HCT116 (cell line): ENCODE measurements at regions not wholly inside any gene's neighbourhood (a gene's known extent, or its start where the extent isn't known, plus 50 kb on each side); places are given as distances from the start of the nearest gene placed in this dataset.
"Not testable (repeated sequence)": the region's sequence is repeated elsewhere in the genome, so short reads cannot be mapped to it uniquely, and the experiment has no call there.

Experiments used
- ATAC-seq: fragments of 200-7000 bp; cut with Tn5 transposase; 2 replicates; pipeline ENCODE4 v1.9.1; 2020; ENCODE audit warnings: mild to moderate bottlenecking, moderate library complexity
- BruUV-seq: library from RNA; stranded (reverse); fragments of 400-500 nt; replicated peaks from 2 replicates; lab custom pipeline; 2021; lab: Mats Ljungman, UMichigan
- CTCF ChIA-PET: fragments of 300-600 bp; sonication (Branson Sonifier 250); formaldehyde crosslinking; loops from one replicate; lab custom pipeline; 2021; ENCODE audit warnings: antibody characterized with exemption; lab: Charles Lee
- POLR2A ChIA-PET: fragments of 300-600, 350-600 bp; sonication (Branson Sonifier 250); formaldehyde crosslinking; loops from one replicate; lab custom pipeline; 2021; ENCODE audit warnings: antibody characterized with exemption; lab: Charles Lee
- RAD21 ChIA-PET, 2 experiments: fragments of 300-600 bp; sonication (Branson Sonifier 250); formaldehyde crosslinking; loops; one replicate each; lab custom pipeline; 2023; ENCODE audit warnings: low total read pairs in 2 of 2; ENCODE audit not compliant: uncharacterized antibody in 2 of 2, unreplicated experiment in 2 of 2, low non-redundant PET in 1 of 2; lab: Charles Lee
- DNase-seq: peaks from one replicate; pipeline ENCODE4 v3.0.0-alpha.2; 2010; ENCODE audit warnings: low read depth, low spot score
- H2AFZ ChIP-seq: fragments of 200-600 bp; shearing (Covaris generic), sonication (generic); 2 replicates; pipeline ENCODE4 v1.6.1; 2017; ENCODE audit warnings: low read depth, mixed run types, mixed read lengths, antibody characterized with exemption, low read length; ENCODE audit not compliant: poor library complexity, severe bottlenecking
- H3K27ac ChIP-seq: 2 replicates; pipeline ENCODE4 v1.5.1; 2012; ENCODE audit warnings: low read depth, low read length
- H3K27me3 ChIP-seq: fragments of 200-600 bp; sonication (generic); 2 replicates; pipeline ENCODE4 v1.6.1; 2016; ENCODE audit warnings: mixed run types, low read length, mixed read lengths; ENCODE audit not compliant: insufficient read depth
- H3K36me3 ChIP-seq, 2 experiments: fragments of 200-500 bp in 1 of 2; fragments of 200-600 bp in 1 of 2; sonication (Bioruptor generic) in 1 of 2; sonication (generic) in 1 of 2; 2 replicates each; pipeline versions ENCODE4 v1.5.1 to v1.6.1; 2014 to 2016; ENCODE audit warnings: low read length in 2 of 2, inconsistent platforms in 1 of 2, mixed read lengths in 1 of 2, mixed run types in 1 of 2; ENCODE audit not compliant: insufficient read depth in 2 of 2, control insufficient read depth in 1 of 2
- H3K4me1 ChIP-seq, 2 experiments: fragments of 200-600 bp in 1 of 2; sonication (generic) in 1 of 2; 2 replicates each; pipeline versions ENCODE4 v1.5.1 to v1.6.1; 2012 to 2017; ENCODE audit warnings: low read length in 2 of 2, inconsistent platforms in 1 of 2, mild to moderate bottlenecking in 1 of 2, mixed read lengths in 1 of 2, mixed run types in 1 of 2, moderate library complexity in 1 of 2; ENCODE audit not compliant: insufficient read depth in 2 of 2, control insufficient read depth in 1 of 2
- H3K4me2 ChIP-seq: fragments of 200-600 bp; sonication (generic); 2 replicates; pipeline ENCODE4 v1.6.1; 2017; ENCODE audit warnings: mixed run types, low read length, mixed read lengths
- H3K4me3 ChIP-seq, 2 experiments: fragments of 200-600 bp in 1 of 2; sonication (generic) in 1 of 2; replicated peaks in 1 of 2; 2 replicates each; pipeline ENCODE4 v1.5.1; 2011 to 2016; ENCODE audit warnings: low read length in 2 of 2, control low read depth in 1 of 2, low read depth in 1 of 2, mild to moderate bottlenecking in 1 of 2, mixed read lengths in 1 of 2, mixed run types in 1 of 2
- H3K79me2 ChIP-seq: fragments of 200-600 bp; sonication (generic); 2 replicates; pipeline ENCODE4 v1.6.1; 2017; ENCODE audit warnings: mild to moderate bottlenecking, mixed run types, low read length, moderate library complexity, mixed read lengths; ENCODE audit not compliant: insufficient read depth
- H3K9ac ChIP-seq: fragments of 200-600 bp; sonication (generic); 2 replicates; pipeline ENCODE4 v1.6.1; 2016; ENCODE audit warnings: low read length, mixed read lengths
- H3K9me2 ChIP-seq: fragments of 200-600 bp; sonication (generic), shearing (Covaris generic); 2 replicates; pipeline ENCODE4 v1.6.1; 2017; ENCODE audit warnings: mixed run types, mild to moderate bottlenecking, moderate library complexity; ENCODE audit not compliant: insufficient read depth
- H3K9me3 ChIP-seq, 2 experiments: fragments of 200-500 bp in 1 of 2; fragments of 200-600 bp in 1 of 2; sonication (Bioruptor generic) in 1 of 2; sonication (generic) in 1 of 2; 2 replicates each; pipeline ENCODE4 v1.6.1; 2014 to 2017; ENCODE audit warnings: low read length in 2 of 2, mixed read lengths in 2 of 2, inconsistent platforms in 1 of 2, low read depth in 1 of 2, mild to moderate bottlenecking in 1 of 2, mixed run types in 1 of 2, moderate library complexity in 1 of 2; ENCODE audit not compliant: control insufficient read depth in 1 of 2, insufficient read depth in 1 of 2
- H4K20me1 ChIP-seq: fragments of 200-600 bp; sonication (generic), shearing (Covaris generic); 2 replicates; pipeline ENCODE4 v1.6.1; 2017; ENCODE audit warnings: mixed run types, mild to moderate bottlenecking, moderate library complexity; ENCODE audit not compliant: insufficient read depth
- CBX3 ChIP-seq: IDR thresholded peaks from 2 replicates; pipeline ENCODE4 v1.6.1; 2012; ENCODE audit warnings: low read depth
- EZH2 ChIP-seq: fragments of 200-600 bp; sonication (generic); IDR thresholded peaks from 2 replicates; pipeline ENCODE4 v1.6.1; 2017; ENCODE audit warnings: antibody characterized with exemption, mixed run types
- EZH2phosphoT487 ChIP-seq: fragments of 200-600 bp; IDR thresholded peaks from 2 replicates; pipeline ENCODE4 v1.6.1; 2018; ENCODE audit warnings: antibody characterized with exemption, borderline replicate concordance
- FOSL1 ChIP-seq: IDR thresholded peaks from 2 replicates; pipeline ENCODE4 v1.6.1; 2012; ENCODE audit warnings: low read depth
- JUND ChIP-seq: IDR thresholded peaks from 2 replicates; pipeline ENCODE4 v1.6.1; 2012
- POLR2A ChIP-seq: IDR thresholded peaks from 2 replicates; pipeline ENCODE4 v1.7.0; 2011; ENCODE audit warnings: borderline replicate concordance; ENCODE audit not compliant: insufficient read depth, insufficient read length; ENCODE audit errors: extremely low read depth
- POLR2AphosphoS5 ChIP-seq: IDR thresholded peaks from 2 replicates; pipeline ENCODE4 v1.6.1; 2011; ENCODE audit warnings: mild to moderate bottlenecking, low read depth, low read length, moderate library complexity
- RAD21 ChIP-seq: IDR thresholded peaks from 2 replicates; pipeline ENCODE4 v1.6.1; 2012; ENCODE audit warnings: low read depth, mild to moderate bottlenecking
- TCF7L2 ChIP-seq: IDR thresholded peaks from 2 replicates; pipeline ENCODE4 v1.7.0; 2011; ENCODE audit warnings: borderline replicate concordance, inconsistent platforms; ENCODE audit not compliant: insufficient read depth, insufficient read length; ENCODE audit errors: extremely low read depth
- intact Hi-C: fragments of 100-400 bp; cut with micrococcal nuclease; formaldehyde crosslinking; loops from 2 replicates; pipeline ENCODE4 v1.10.0; 2022
- TF ChIP-seq, protein P1 (sequence below): IDR thresholded peaks from 2 replicates; pipeline ENCODE4 v1.6.1; 2011; ENCODE audit warnings: mild to moderate bottlenecking, low read length, moderate library complexity; ENCODE audit not compliant: insufficient replicate concordance; ENCODE audit errors: extremely low read depth
- TF ChIP-seq, protein P2 (sequence below): IDR thresholded peaks from 2 replicates; pipeline ENCODE4 v1.6.1; 2012
- TF ChIP-seq, protein P3 (sequence below): IDR thresholded peaks from 2 replicates; pipeline ENCODE4 v1.6.1; 2012; ENCODE audit warnings: low read depth

DNA sequence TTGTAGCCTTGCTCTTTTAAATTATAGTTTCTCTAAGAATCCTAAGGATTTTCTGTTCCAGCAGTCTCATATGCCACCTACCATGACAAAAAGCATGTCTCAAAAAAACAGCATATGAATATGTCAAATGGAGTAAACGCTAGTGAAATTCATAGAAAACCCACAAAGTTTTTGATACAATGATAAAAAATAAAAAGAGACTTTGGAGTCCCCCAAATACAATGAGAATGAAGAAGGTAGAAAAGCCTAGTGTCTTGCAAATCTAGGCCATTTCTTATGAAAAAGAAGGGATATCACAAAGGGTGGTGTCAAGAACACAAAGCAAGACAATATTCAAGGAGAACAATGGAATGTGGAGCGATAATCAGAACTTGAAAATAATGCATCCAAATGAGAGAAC lies 668.5 kb downstream of the PLOD2 start:
- TF ChIP-seq, protein P1, sequence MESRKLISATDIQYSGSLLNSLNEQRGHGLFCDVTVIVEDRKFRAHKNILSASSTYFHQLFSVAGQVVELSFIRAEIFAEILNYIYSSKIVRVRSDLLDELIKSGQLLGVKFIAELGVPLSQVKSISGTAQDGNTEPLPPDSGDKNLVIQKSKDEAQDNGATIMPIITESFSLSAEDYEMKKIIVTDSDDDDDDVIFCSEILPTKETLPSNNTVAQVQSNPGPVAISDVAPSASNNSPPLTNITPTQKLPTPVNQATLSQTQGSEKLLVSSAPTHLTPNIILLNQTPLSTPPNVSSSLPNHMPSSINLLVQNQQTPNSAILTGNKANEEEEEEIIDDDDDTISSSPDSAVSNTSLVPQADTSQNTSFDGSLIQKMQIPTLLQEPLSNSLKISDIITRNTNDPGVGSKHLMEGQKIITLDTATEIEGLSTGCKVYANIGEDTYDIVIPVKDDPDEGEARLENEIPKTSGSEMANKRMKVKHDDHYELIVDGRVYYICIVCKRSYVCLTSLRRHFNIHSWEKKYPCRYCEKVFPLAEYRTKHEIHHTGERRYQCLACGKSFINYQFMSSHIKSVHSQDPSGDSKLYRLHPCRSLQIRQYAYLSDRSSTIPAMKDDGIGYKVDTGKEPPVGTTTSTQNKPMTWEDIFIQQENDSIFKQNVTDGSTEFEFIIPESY = no peak
- TF ChIP-seq POLR2AphosphoS5 (no peak), CBX3 (no peak), EZH2phosphoT487 (no peak), POLR2A (no peak), EZH2 (no peak), TCF7L2 (no peak), RAD21 (no peak), JUND (no peak), FOSL1 (no peak)
- TF ChIP-seq, protein P2, sequence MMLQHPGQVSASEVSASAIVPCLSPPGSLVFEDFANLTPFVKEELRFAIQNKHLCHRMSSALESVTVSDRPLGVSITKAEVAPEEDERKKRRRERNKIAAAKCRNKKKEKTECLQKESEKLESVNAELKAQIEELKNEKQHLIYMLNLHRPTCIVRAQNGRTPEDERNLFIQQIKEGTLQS = no peak
- TF ChIP-seq, protein P3, sequence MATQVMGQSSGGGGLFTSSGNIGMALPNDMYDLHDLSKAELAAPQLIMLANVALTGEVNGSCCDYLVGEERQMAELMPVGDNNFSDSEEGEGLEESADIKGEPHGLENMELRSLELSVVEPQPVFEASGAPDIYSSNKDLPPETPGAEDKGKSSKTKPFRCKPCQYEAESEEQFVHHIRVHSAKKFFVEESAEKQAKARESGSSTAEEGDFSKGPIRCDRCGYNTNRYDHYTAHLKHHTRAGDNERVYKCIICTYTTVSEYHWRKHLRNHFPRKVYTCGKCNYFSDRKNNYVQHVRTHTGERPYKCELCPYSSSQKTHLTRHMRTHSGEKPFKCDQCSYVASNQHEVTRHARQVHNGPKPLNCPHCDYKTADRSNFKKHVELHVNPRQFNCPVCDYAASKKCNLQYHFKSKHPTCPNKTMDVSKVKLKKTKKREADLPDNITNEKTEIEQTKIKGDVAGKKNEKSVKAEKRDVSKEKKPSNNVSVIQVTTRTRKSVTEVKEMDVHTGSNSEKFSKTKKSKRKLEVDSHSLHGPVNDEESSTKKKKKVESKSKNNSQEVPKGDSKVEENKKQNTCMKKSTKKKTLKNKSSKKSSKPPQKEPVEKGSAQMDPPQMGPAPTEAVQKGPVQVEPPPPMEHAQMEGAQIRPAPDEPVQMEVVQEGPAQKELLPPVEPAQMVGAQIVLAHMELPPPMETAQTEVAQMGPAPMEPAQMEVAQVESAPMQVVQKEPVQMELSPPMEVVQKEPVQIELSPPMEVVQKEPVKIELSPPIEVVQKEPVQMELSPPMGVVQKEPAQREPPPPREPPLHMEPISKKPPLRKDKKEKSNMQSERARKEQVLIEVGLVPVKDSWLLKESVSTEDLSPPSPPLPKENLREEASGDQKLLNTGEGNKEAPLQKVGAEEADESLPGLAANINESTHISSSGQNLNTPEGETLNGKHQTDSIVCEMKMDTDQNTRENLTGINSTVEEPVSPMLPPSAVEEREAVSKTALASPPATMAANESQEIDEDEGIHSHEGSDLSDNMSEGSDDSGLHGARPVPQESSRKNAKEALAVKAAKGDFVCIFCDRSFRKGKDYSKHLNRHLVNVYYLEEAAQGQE = no peak
- no peaks in the 10 kb centered on the region for H3K79me2 ChIP-seq
- ChIA-PET CTCF (no interaction called here), RAD21 (no interaction called here), POLR2A (no interaction called here)
- no peaks in the 10 kb centered on the region for H3K36me3 ChIP-seq
- no peaks in the 10 kb centered on the region for H3K9me2 ChIP-seq
- no peak overlapping the region for H3K4me3 ChIP-seq
- H4K20me1 ChIP-seq = no peaks in the 10 kb centered on the region
- no peak overlapping the region for H3K27ac ChIP-seq
- H3K9me3 ChIP-seq = no peaks in the 10 kb centered on the region
- H2AFZ ChIP-seq = no peak overlapping the region
- no peak overlapping the region for H3K9ac ChIP-seq
- DNase-seq (no peak), ATAC-seq (no peak)
- intact Hi-C loops = no loop called here
- no TSS peak for BruUV-seq
- H3K27me3 ChIP-seq = no peaks in the 10 kb centered on the region
- H3K4me1 ChIP-seq = no peaks in the 10 kb centered on the region
- H3K4me2 ChIP-seq = no peak overlapping the region

DNA sequence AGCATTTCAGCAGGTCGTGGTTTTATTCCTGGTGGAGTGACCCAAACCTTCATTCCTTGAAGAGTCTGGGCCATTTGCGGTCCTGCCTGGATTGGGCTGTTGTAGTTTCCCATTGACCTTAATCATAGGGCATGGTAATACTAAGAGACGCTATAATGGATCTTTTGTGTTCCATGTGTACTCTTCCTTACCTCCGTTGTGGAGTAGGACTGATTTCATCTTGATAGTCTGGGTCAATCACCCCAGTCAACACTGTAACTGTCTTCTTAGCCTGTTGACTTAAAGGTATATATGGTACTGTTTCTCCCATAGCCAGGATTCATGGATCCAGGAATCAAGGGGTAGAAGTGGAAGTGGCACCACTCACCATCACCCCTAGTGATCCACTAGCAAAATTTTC lies 643.6 kb downstream of the PLOD2 start:
- ATAC-seq, H2AFZ ChIP-seq, H3K4me3 ChIP-seq, BruUV-seq, RAD21 ChIA-PET, H3K4me1 ChIP-seq, H3K4me2 ChIP-seq, H3K9me2 ChIP-seq, H3K9ac ChIP-seq, H3K9me3 ChIP-seq, POLR2A ChIA-PET, DNase-seq, H3K27me3 ChIP-seq, H4K20me1 ChIP-seq, H3K27ac ChIP-seq, intact Hi-C loops, CTCF ChIA-PET, H3K36me3 ChIP-seq, H3K79me2 ChIP-seq: not testable (repeated sequence)
